ENCODE measurements at regions not wholly inside any gene's neighbourhood (a gene's known extent, or its start where the extent isn't known, plus 50 kb on each side); places are given as distances from the start of the nearest gene placed in this dataset.

- no peak for TF ChIP-seq CTCF (IDR thresholded peaks at IDR 0.05)
- no peak for TF ChIP-seq POLR2AphosphoS5 (IDR thresholded peaks at IDR 0.05)
These were observed 298.5 kb downstream of the SRGAP2C start for GRCh38 chr1:121483234-121483633.

Measured in breast epithelium (tissue), 3 donors.